ENCODE measurements at regions not wholly inside any gene's neighbourhood (a gene's known extent, or its start where the extent isn't known, plus 50 kb on each side); places are given as distances from the start of the nearest gene placed in this dataset.

GRCh38 chr21:31786164-31786920 is 54.4 kb upstream of the SCAF4 start:
- no peak for TF ChIP-seq CTCF (IDR thresholded peaks at IDR 0.05)
- no peak for TF ChIP-seq POLR2A (IDR thresholded peaks at IDR 0.05)
